ENCODE measurements at regions not wholly inside any gene's neighbourhood (a gene's known extent, or its start where the extent isn't known, plus 50 kb on each side); places are given as distances from the start of the nearest gene placed in this dataset.

DNA sequence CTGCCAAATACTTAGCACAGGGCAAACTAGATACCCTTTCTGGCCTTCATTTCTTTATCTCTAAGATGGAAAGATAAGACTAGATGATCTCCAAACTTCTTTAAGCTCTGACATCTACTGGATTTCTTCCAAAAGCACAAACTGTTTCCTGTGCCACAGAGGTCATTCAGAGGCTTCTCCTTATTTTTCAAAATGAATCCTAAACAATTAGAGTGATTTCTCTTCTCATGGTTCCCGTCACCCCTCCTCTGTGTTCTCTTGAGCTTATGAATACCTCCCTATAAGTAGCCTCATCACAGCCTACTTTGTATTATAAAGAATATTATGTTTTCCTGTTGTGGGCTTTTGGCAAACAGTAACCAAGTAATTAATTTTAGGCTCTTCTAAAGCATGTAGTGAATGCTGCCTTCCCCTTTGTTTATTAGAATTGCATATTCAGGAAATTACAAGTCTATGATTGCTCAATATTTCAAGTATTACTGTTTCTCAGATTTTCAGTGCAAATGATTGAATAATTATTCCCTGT, 179.5 kb downstream of the REEP3 start:
- TF ChIP-seq ZNF175 (tag by site-specific recombination; IDR thresholded peaks at IDR 0.05) (no peak), ZBTB7A (tag by site-specific recombination; IDR thresholded peaks at IDR 0.05; ENCODE audit: low read depth) (no peak), KLF8 (tag by site-specific recombination; IDR thresholded peaks at IDR 0.05) (no peak), ZNF274 (IDR thresholded peaks at IDR 0.05; ENCODE audit: low read length) (no peak), ZNF274 (tag by site-specific recombination; IDR thresholded peaks at IDR 0.05; ENCODE audit: borderline replicate concordance) (no peak), RBAK (tag by site-specific recombination; IDR thresholded peaks at IDR 0.05) (no peak)
- TF ChIP-seq, protein P1, sequence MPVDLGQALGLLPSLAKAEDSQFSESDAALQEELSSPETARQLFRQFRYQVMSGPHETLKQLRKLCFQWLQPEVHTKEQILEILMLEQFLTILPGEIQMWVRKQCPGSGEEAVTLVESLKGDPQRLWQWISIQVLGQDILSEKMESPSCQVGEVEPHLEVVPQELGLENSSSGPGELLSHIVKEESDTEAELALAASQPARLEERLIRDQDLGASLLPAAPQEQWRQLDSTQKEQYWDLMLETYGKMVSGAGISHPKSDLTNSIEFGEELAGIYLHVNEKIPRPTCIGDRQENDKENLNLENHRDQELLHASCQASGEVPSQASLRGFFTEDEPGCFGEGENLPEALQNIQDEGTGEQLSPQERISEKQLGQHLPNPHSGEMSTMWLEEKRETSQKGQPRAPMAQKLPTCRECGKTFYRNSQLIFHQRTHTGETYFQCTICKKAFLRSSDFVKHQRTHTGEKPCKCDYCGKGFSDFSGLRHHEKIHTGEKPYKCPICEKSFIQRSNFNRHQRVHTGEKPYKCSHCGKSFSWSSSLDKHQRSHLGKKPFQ (tag by site-specific recombination; IDR thresholded peaks at IDR 0.05): no peak
- TF ChIP-seq, protein P2, sequence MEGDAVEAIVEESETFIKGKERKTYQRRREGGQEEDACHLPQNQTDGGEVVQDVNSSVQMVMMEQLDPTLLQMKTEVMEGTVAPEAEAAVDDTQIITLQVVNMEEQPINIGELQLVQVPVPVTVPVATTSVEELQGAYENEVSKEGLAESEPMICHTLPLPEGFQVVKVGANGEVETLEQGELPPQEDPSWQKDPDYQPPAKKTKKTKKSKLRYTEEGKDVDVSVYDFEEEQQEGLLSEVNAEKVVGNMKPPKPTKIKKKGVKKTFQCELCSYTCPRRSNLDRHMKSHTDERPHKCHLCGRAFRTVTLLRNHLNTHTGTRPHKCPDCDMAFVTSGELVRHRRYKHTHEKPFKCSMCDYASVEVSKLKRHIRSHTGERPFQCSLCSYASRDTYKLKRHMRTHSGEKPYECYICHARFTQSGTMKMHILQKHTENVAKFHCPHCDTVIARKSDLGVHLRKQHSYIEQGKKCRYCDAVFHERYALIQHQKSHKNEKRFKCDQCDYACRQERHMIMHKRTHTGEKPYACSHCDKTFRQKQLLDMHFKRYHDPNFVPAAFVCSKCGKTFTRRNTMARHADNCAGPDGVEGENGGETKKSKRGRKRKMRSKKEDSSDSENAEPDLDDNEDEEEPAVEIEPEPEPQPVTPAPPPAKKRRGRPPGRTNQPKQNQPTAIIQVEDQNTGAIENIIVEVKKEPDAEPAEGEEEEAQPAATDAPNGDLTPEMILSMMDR (tag by site-specific recombination; IDR thresholded peaks at IDR 0.05): no peak
